ENCODE measurements at regions not wholly inside any gene's neighbourhood (a gene's known extent, or its start where the extent isn't known, plus 50 kb on each side); places are given as distances from the start of the nearest gene placed in this dataset.

DNA sequence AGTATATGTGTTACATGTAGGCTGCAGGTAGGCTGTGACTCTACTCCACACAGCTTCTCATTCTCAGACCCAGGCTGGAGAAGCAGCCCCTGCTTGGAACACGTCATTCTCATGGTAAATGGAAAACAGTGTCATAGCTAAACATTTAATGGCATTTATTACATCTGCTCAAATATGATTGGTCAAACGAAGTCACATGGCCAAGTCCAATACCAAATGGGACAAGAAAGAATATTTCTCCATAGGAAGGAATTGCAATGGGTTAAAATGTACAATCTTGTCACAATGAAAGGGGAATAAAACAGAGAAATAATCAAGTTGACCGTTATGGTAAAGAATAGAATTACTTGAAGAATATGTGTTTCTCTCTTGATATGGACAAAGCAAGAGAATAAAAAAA is 198.6 kb downstream of the ANAPC10 start:
- no peak for DNase-seq (ENCODE audit: extremely low read depth in 1 of 11, low read depth in 9 of 11, low spot score in 4 of 11)

DNA sequence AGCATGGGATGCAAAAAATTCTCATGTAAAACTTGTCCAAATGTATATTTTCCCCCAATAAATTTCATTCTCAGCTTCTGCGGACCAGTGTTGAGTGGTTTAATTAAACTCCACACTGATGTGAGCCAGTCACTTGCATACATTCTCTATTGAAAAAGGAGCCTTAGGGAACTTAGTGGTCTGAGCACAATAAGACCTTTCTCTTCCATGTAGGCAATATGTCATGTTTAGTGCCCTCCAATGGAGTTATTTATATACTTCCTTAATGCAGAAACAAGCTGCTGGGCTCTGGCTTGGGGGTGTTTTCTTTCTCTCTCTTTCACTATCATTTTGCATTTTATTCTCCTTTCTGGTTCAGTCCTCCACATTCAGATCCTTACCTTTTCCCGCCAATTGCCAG is 196.9 kb downstream of the ANAPC10 start:
- no peak for DNase-seq (ENCODE audit: extremely low read depth in 1 of 11, low read depth in 9 of 11, low spot score in 4 of 11)

DNA sequence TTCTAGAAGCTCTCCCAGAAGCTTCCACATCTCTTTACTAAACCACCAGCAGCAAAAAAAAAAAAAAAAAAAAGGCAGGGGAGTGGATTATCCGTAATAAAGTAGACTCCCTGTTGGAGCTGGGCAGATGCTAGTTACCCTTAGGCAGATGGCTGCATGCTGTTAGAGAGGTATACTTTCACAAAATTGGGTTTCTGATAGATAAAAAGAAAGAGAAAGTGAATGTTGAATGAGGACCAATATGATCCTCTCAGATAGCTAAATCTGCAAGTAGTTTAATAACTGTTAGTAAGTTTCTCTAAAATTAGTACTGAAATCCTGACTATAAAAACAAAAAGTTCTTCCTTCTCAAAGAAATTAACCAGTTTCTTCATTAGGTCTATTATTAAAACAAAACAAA is 195.4 kb downstream of the ANAPC10 start:
- DNase-seq (ENCODE audit: extremely low read depth in 1 of 11, low read depth in 9 of 11, low spot score in 4 of 11), result no peak

DNA sequence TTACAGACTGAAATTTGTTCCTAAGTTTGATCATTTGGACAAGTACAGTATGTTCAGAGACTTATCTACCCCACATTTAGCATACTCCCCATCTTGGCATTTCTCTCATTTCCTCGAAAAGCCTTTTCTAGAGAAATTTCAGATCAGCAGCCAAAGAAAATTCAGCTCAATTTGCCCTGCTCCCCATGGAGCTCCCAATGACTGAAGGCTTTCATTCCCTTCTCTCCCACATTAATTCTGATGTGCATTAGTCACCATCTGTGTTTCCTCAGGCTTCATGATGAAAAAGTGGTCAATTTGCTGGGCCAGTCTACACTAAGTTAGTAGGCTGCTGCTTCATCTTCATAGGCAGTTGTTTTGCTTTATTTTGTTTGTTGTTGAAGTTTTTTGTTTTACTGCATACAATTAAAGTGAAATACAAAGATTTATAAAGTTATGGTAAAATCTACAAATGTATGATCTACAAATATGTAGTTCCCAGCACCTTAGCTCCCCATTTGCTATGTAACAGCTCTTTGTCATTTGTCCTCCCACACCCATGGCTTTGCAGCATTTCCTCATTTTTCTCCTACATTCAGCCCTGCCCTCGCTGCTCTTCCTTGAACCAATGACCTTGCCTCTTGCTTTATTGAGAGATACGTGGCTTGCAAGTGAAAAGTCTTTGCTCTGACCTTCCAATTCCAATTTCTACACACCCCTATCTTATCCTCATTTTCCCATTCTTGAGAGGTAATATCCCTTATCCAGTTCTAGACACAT is 193.9 kb downstream of the ANAPC10 start:
- DNase-seq (ENCODE audit: extremely low read depth in 1 of 11, low read depth in 9 of 11, low spot score in 4 of 11), result no peak

DNA sequence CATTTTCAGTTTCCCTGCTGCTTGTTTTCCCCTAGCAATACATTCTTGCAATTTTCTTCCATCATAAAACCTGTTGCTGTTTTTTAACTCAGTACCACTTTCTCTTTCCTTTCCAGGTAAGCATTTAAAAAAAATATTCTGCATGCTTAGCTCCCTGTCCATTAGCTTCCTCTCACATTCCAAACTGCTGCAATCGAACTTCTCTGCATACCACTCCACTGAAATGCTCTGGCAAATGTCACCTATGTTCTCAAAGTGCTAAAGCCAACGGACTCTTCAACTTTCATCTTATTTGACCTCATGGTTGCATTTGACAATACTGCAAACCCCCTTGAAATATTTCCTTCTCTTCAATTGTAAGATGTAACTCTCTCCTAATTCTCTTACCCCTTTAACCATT is 192.7 kb downstream of the ANAPC10 start:
- no peak for DNase-seq (ENCODE audit: extremely low read depth in 1 of 11, low read depth in 9 of 11, low spot score in 4 of 11)

DNA sequence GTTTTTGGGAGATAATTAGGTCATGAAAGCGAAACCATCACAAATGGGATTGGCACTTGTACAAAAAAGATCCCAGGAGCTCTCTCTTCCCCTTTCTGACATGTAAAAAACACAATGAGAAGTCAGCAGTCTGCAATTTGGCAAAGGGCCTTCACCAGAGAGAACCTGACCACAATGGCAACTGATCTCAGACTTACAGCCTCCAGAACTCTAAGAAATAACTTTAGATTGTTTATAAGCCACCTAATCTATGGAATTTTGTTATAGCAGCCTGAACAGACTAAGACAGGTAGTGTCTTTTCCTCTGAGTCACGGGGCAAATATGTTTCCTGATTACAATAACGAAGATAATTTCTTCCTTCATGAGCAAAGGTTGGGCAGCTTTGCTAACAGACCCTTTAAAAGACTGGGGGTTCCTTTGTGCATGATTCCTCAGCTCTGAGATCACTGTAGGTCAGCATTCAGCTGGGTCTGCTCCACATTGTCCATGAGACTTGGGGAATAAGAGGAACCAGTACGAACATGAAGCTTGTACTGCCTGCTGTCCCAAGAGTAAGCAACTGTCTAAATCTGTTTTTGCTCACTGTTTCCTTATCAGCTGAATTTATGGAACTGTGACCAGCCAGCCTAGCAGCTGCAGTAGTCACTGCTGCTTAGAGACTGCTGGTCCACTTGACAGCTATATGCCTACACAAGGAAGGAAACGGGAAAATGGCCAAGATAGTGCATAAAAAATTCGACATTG is 191.6 kb downstream of the ANAPC10 start:
- peak in 9 of 11 donors; percentile 1 to 21 (median 8) for DNase-seq (ENCODE audit: extremely low read depth in 1 of 11, low read depth in 9 of 11, low spot score in 4 of 11)

DNA sequence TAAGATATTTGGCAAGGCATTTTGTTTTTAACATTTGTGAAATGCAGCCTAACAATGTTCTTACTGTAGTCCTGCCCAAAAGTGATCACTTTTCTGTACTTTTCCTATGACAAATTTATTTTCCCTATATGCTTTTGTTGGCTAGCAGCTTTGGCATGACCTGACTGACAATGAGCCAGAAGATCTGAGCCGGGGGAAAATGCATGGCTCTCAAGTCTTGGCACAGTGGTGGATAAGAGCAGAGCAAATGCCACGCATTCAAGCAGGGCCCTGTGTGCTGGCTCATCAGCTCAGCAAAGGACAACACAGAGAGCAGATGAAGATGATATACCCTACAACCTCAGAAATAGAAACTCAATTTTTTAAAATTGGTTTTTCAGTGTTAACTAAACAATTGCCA is 187.3 kb downstream of the ANAPC10 start:
- no peak for DNase-seq (ENCODE audit: extremely low read depth in 1 of 11, low read depth in 9 of 11, low spot score in 4 of 11)
